ENCODE measurements at regions not wholly inside any gene's neighbourhood (a gene's known extent, or its start where the extent isn't known, plus 50 kb on each side); places are given as distances from the start of the nearest gene placed in this dataset.

- Mint-ChIP-seq H3K27ac (no peak overlapping the region), H3K4me3 (no peak overlapping the region), H3K4me1 (no peaks in the 10 kb centered on the region), H3K9me3 (no peaks in the 10 kb centered on the region), H3K27me3 (peaks cover 4% of the 10 kb centered on the region), H3K36me3 (no peaks in the 10 kb centered on the region)
- DNase-seq: no peak
- CTCF ChIA-PET: no interaction called here
Observed at GRCh38 chr5:99102073-99102697, 173.4 kb upstream of the CHD1 start.

DNA sequence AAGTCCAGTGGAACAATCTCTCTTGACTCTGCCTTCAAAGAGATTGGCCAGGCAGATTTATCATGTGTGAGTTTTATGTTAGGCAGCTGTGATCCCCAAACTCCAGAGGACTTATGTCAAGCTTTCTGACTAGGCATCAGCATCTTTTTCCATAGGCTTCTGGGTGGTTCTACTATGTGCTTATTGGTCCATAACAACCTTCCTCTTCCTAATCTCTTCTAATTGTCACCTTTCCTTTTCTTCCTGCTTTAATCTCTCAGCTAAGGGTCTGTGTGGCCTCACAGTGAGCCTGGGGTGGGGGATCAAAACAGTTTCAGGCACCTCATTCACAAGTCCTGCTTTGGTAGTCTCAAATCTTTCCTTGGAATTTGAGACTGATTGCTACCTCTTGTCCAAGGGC is 170.9 kb upstream of the CHD1 start:
- Mint-ChIP-seq H3K36me3 (no peaks in the 10 kb centered on the region), H3K27me3 (peaks cover 8% of the 10 kb centered on the region), H3K4me1 (no peaks in the 10 kb centered on the region), H3K4me3 (no peak overlapping the region), H3K27ac (no peak overlapping the region), H3K9me3 (no peaks in the 10 kb centered on the region)
- no peak for DNase-seq
- CTCF ChIA-PET: no interaction called here

GRCh38 chr5:99089822-99090549 is 161.2 kb upstream of the CHD1 start:
- DNase-seq: no peak
- Mint-ChIP-seq H3K9me3 (no peaks in the 10 kb centered on the region), H3K27me3 (no peaks in the 10 kb centered on the region), H3K27ac (no peak overlapping the region), H3K36me3 (no peaks in the 10 kb centered on the region), H3K4me3 (no peak overlapping the region), H3K4me1 (peaks cover 3% of the 10 kb centered on the region)
- CTCF ChIA-PET: no interaction called here

DNA sequence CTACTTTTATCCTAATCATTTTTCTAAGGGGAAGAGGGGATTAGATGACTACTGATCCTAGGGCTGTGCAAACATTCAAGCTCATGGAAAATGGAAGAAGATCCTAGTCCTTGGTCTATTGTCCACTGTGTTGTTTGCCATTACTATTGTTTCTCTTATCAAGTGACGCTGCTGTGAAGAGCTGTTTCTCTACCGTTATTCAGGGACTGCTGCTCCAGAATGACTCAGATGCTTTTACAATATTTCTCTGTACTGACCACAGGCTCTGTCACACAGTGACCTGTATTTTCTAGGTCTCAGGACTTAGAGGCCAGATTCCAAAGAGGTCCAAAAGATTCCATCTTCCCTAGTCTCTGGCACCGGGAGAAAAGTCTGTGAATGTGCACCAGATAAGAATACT is 159.5 kb upstream of the CHD1 start:
- Mint-ChIP-seq H3K9me3 (no peaks in the 10 kb centered on the region), H3K36me3 (no peaks in the 10 kb centered on the region), H3K4me1 (peaks cover 3% of the 10 kb centered on the region), H3K4me3 (no peak overlapping the region), H3K27me3 (no peaks in the 10 kb centered on the region), H3K27ac (no peak overlapping the region)
- CTCF ChIA-PET: no interaction called here
- no peak for DNase-seq

DNA sequence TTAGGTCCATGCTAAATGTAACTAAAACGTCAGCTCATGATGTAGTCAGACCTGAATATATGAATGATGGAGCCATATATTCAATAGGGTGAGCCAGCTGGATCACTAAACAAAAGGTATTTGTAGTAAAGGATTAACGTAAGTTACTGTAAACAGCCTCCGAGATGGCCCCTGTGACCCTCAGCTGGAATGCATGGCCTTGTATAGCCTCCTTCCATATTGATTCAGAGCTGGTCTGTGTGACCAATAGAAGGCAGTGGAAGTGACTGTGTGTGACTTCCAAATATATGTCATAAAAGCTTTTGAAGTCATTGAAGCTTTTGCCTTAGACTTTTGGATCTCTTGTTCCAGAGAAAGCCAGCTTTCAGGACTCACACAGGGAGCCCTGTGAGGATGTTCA is 154.4 kb upstream of the CHD1 start:
- DNase-seq: no peak
- no peaks in the 10 kb centered on the region for H3K9me3 Mint-ChIP-seq
- no peaks in the 10 kb centered on the region for H3K27me3 Mint-ChIP-seq
- no peaks in the 10 kb centered on the region for H3K36me3 Mint-ChIP-seq
- H3K27ac Mint-ChIP-seq: no peak overlapping the region
- CTCF ChIA-PET: no interaction called here
- H3K4me3 Mint-ChIP-seq: no peak overlapping the region
- H3K4me1 Mint-ChIP-seq: peaks cover 3% of the 10 kb centered on the region

DNA sequence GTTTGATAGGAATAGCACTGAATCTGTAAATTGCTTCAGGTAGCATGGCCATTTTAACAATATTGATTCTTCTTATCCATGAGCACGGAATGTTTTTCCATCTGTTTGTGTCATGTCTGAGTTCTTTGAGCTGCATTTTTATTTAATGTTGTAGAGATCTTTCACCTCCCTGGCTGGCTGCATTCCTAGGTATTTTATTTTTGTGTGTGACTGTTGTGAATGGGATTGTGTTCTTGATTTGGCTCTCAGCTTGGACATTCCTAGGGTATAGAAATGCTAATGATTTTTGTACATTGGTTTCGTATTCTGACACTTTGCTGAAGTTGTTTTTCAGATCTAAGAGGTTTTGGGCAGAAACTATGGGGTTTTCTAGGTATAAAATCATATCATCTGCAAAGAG is 152.9 kb upstream of the CHD1 start:
- no peak overlapping the region for H3K4me3 Mint-ChIP-seq
- H3K4me1 Mint-ChIP-seq: peaks cover 2% of the 10 kb centered on the region

GRCh38 chr5:99076723-99077640 is 148.2 kb upstream of the CHD1 start:
- no peak overlapping the region for H3K27ac Mint-ChIP-seq

More for the DNA sequence above, 152.9 kb upstream of the CHD1 start:
- H3K27me3 Mint-ChIP-seq: no peaks in the 10 kb centered on the region
- no peak for DNase-seq
- H3K36me3 Mint-ChIP-seq: no peaks in the 10 kb centered on the region
- no peaks in the 10 kb centered on the region for H3K9me3 Mint-ChIP-seq
- H3K27ac Mint-ChIP-seq: no peak overlapping the region
- CTCF ChIA-PET: no interaction called here

DNA sequence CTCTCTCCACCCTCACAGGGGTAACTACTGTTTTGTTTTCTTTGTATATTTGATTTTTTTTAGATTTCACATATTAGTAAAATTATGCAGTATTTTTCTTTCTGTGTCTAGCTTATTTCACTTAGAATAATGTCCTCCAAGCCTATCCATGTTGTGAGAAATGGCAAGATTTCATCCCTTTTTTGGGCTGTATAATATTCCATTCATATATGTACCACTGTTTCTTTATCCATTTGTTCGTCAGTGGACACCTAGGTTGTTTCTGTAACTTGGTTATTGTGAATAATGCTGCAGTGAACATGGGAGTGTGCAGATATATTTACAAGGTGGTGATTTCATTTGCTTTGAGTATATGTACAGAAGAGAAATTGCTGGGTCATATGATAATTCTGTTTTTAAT is 144.0 kb upstream of the CHD1 start:
- Mint-ChIP-seq H3K4me3 (no peak overlapping the region), H3K36me3 (no peaks in the 10 kb centered on the region), H3K27me3 (no peaks in the 10 kb centered on the region), H3K27ac (no peak overlapping the region), H3K4me1 (peaks cover 4% of the 10 kb centered on the region), H3K9me3 (no peaks in the 10 kb centered on the region)
- CTCF ChIA-PET: no interaction called here
- DNase-seq: no peak

More at GRCh38 chr5:99076723-99077640, 148.2 kb upstream of the CHD1 start:
- H3K4me1 Mint-ChIP-seq: peaks cover 4% of the 10 kb centered on the region
- no peaks in the 10 kb centered on the region for H3K36me3 Mint-ChIP-seq
- H3K27me3 Mint-ChIP-seq: no peaks in the 10 kb centered on the region
- no peaks in the 10 kb centered on the region for H3K9me3 Mint-ChIP-seq
- DNase-seq: no peak
- CTCF ChIA-PET: no interaction called here
- no peak overlapping the region for H3K4me3 Mint-ChIP-seq

GRCh38 chr5:99070822-99071221 is 142.0 kb upstream of the CHD1 start:
- DNase-seq: no peak
- H3K27me3 Mint-ChIP-seq: no peaks in the 10 kb centered on the region
- peaks cover 2% of the 10 kb centered on the region for H3K4me1 Mint-ChIP-seq
- no peak overlapping the region for H3K27ac Mint-ChIP-seq
- CTCF ChIA-PET: interaction anchor here (0.7 to 1.7 kb wide), 2 partner anchors 9 to 164 kb away, joined by 3 to 7 read pairs; no protein-coding TSS in a partner anchor
- H3K9me3 Mint-ChIP-seq: no peaks in the 10 kb centered on the region
- no peak overlapping the region for H3K4me3 Mint-ChIP-seq
- H3K36me3 Mint-ChIP-seq: no peaks in the 10 kb centered on the region

DNA sequence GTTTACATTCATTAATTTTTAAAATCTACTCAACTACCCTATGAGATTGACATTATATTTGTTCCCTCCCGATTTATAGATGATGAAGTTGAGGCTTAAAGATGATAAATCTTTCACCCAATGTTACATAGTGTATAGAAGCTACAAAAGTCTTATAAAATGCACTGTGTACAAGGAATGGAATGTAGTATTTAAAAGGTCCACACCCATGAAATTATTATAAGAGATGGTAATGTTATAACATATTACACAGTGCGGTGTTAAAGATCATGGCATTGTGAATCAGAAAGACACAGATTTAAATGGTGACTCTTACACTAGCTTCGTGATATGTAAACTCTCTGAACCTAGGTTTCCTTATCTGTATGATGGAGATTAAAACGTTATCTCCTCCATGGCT is 141.6 kb upstream of the CHD1 start:
- Mint-ChIP-seq H3K9me3 (no peaks in the 10 kb centered on the region), H3K4me3 (no peak overlapping the region), H3K27me3 (no peaks in the 10 kb centered on the region), H3K36me3 (no peaks in the 10 kb centered on the region), H3K27ac (no peak overlapping the region), H3K4me1 (peaks cover 2% of the 10 kb centered on the region)
- no peak for DNase-seq
- CTCF ChIA-PET: interaction anchor here (0.7 to 1.7 kb wide), 2 partner anchors 9 to 163 kb away, joined by 3 to 7 read pairs; no protein-coding TSS in a partner anchor

- H3K4me3 Mint-ChIP-seq: no peak overlapping the region
- no peaks in the 10 kb centered on the region for H3K9me3 Mint-ChIP-seq
- CTCF ChIA-PET: no interaction called here
- DNase-seq: no peak
- H3K4me1 Mint-ChIP-seq: peaks cover under 1% of the 10 kb centered on the region
- H3K27me3 Mint-ChIP-seq: peaks cover 7% of the 10 kb centered on the region
- no peak overlapping the region for H3K27ac Mint-ChIP-seq
- H3K36me3 Mint-ChIP-seq: no peaks in the 10 kb centered on the region
Observed at GRCh38 chr5:99068944-99069650, 140.3 kb upstream of the CHD1 start.

GRCh38 chr5:99063737-99064136 is 134.9 kb upstream of the CHD1 start:
- H3K36me3 Mint-ChIP-seq: no peaks in the 10 kb centered on the region
- H3K9me3 Mint-ChIP-seq: no peaks in the 10 kb centered on the region
- peaks cover 2% of the 10 kb centered on the region for H3K4me1 Mint-ChIP-seq
- H3K27ac Mint-ChIP-seq: no peak overlapping the region
- H3K27me3 Mint-ChIP-seq: peaks cover 17% of the 10 kb centered on the region
- CTCF ChIA-PET: interaction anchor here (1.1 to 1.3 kb wide), 2 partner anchors 31 to 37 kb away, joined by 3 read pairs; no protein-coding TSS in a partner anchor
- DNase-seq: no peak
- no peak overlapping the region for H3K4me3 Mint-ChIP-seq

DNA sequence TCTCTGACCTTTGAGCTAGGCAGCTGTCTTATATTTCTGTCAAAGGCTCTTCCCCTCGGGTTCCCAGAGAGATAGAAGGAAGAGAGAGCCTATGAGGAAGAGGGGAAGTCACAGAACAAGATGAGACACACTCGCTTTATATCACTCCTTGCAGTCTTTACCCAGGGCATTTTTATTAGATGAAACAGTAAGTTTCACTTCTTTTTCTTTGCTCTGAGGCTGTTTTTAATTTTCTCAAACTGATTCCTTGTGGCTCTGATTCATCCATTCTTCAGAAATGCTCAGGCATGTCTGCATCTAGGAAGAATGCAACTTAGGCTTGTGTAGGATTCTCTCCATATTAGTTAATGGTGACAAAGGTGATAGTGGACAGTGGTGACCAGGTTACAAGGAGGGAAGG is 132.9 kb upstream of the CHD1 start:
- H3K4me3 Mint-ChIP-seq: no peak overlapping the region
- H3K27me3 Mint-ChIP-seq: peaks cover 17% of the 10 kb centered on the region
- H3K4me1 Mint-ChIP-seq: peaks cover 2% of the 10 kb centered on the region

DNA sequence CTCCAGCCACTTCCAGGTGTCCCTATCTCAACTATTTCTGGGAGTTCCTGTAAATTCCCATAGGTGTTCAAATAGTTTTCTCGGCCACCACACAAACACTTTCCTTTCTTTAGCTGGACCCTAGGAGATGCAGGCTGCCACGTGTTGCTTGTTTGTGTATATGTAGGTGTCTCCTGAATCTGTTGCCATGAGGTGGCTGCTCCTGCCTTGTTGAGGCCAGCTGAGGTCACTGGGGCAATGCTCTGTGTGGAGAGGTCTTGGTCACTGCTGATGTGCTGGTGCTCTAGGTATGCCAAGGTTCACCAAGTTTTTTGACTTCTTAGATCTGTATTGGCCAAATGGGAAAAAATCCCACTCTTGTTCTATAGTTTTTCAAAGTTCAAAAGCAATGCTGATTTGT is 132.5 kb upstream of the CHD1 start:
- peaks cover 17% of the 10 kb centered on the region for H3K27me3 Mint-ChIP-seq
- no peak overlapping the region for H3K27ac Mint-ChIP-seq
- no peak for DNase-seq
- no peaks in the 10 kb centered on the region for H3K36me3 Mint-ChIP-seq
- peaks cover 2% of the 10 kb centered on the region for H3K4me1 Mint-ChIP-seq
- CTCF ChIA-PET: interaction anchor here (0.7 to 4.7 kb wide), 16 partner anchors 9 to 292 kb away, joined by 3 to 33 read pairs (median 6); no protein-coding TSS in a partner anchor
- no peaks in the 10 kb centered on the region for H3K9me3 Mint-ChIP-seq
- H3K4me3 Mint-ChIP-seq: no peak overlapping the region

More for the DNA sequence above, 132.9 kb upstream of the CHD1 start:
- CTCF ChIA-PET: interaction anchor here (1.0 to 4.7 kb wide), 12 partner anchors 9 to 292 kb away, joined by 3 to 33 read pairs (median 8); no protein-coding TSS in a partner anchor
- no peak for DNase-seq
- no peaks in the 10 kb centered on the region for H3K9me3 Mint-ChIP-seq
- no peak overlapping the region for H3K27ac Mint-ChIP-seq
- no peaks in the 10 kb centered on the region for H3K36me3 Mint-ChIP-seq
